OCI-LY1 (cell line): ENCODE measurements at regions not wholly inside any gene's neighbourhood (a gene's known extent, or its start where the extent isn't known, plus 50 kb on each side); places are given as distances from the start of the nearest gene placed in this dataset.

Experiments used
- H2AFZ ChIP-seq: fragments of 200-600 bp; sonication (generic), shearing (Covaris generic); 2 replicates; pipeline ENCODE4 v1.6.0; 2014; ENCODE audit warnings: antibody characterized with exemption, mild to moderate bottlenecking, low read length
- H3F3A ChIP-seq: fragments of 200-600 bp; sonication (generic), shearing (Covaris generic); 2 replicates; pipeline ENCODE4 v1.6.0; 2014; ENCODE audit warnings: mild to moderate bottlenecking, antibody characterized with exemption, low read length, moderate library complexity; ENCODE audit not compliant: insufficient read depth
- H3K27ac ChIP-seq: fragments of 200-600 bp; sonication (generic); 2 replicates; pipeline ENCODE4 v1.5.1; 2014; ENCODE audit warnings: low read length, mixed run types, mild to moderate bottlenecking, low read depth; ENCODE audit not compliant: poor library complexity, severe bottlenecking
- H3K27me3 ChIP-seq: fragments of 200-600 bp; sonication (generic); 2 replicates; pipeline ENCODE4 v1.6.0; 2014; ENCODE audit warnings: antibody characterized with exemption, mild to moderate bottlenecking, low read length, moderate library complexity; ENCODE audit not compliant: insufficient read depth
- H3K36me3 ChIP-seq: fragments of 200-600 bp; sonication (generic); 2 replicates; pipeline ENCODE4 v1.6.1; 2014; ENCODE audit warnings: mild to moderate bottlenecking, antibody characterized with exemption, low read length, moderate library complexity, mixed read lengths; ENCODE audit not compliant: insufficient read depth
- H3K4me1 ChIP-seq: fragments of 200-600 bp; sonication (generic); 2 replicates; pipeline ENCODE4 v1.5.1; 2014; ENCODE audit warnings: mild to moderate bottlenecking, low read length, moderate library complexity; ENCODE audit not compliant: insufficient read depth, severe bottlenecking
- H3K4me2 ChIP-seq: fragments of 200-600 bp; sonication (generic), shearing (Covaris generic); 2 replicates; pipeline ENCODE4 v1.6.1; 2014; ENCODE audit warnings: low read length
- H3K4me3 ChIP-seq: fragments of 200-600 bp; sonication (generic); 2 replicates; pipeline ENCODE4 v1.5.1; 2014; ENCODE audit warnings: low read length, low read depth, mild to moderate bottlenecking, mixed read lengths; ENCODE audit not compliant: poor library complexity, severe bottlenecking
- H3K79me2 ChIP-seq: fragments of 200-600 bp; shearing (Covaris generic); 2 replicates; pipeline ENCODE4 v1.6.1; 2016; ENCODE audit warnings: mixed run types, low read length, mixed read lengths; ENCODE audit not compliant: insufficient read depth
- H3K9ac ChIP-seq: fragments of 200-600 bp; sonication (generic), shearing (Covaris generic); 2 replicates; pipeline ENCODE4 v1.6.1; 2014; ENCODE audit warnings: mild to moderate bottlenecking, low read length, mixed read lengths
- H3K9me2 ChIP-seq: fragments of 200-600 bp; sonication (generic), shearing (Covaris generic); 2 replicates; pipeline ENCODE4 v1.6.1; 2014; ENCODE audit warnings: low read depth, mild to moderate bottlenecking, low read length, mixed read lengths
- H3K9me3 ChIP-seq: fragments of 200-600 bp; shearing (Covaris generic); 2 replicates; pipeline ENCODE4 v1.6.1; 2014; ENCODE audit warnings: low read length, mixed read lengths
- H4K20me1 ChIP-seq: fragments of 200-600 bp; sonication (generic), shearing (Covaris generic); 2 replicates; pipeline ENCODE4 v1.6.0; 2016; ENCODE audit warnings: mild to moderate bottlenecking, low read length; ENCODE audit not compliant: insufficient read depth
- EZH2 ChIP-seq: fragments of 200-600 bp; sonication (generic), shearing (Covaris generic); IDR thresholded peaks from 2 replicates; pipeline ENCODE4 v1.8.0; 2017; ENCODE audit warnings: borderline replicate concordance, mixed run types, mild to moderate bottlenecking, antibody characterized with exemption, low read length, moderate library complexity, mixed read lengths
- TF ChIP-seq, protein P1 (sequence below): fragments of 200-600 bp; sonication (generic), shearing (Covaris generic); IDR thresholded peaks from 2 replicates; pipeline ENCODE4 v1.5.1; 2017; ENCODE audit warnings: mild to moderate bottlenecking, antibody characterized with exemption, low read length, moderate library complexity, mixed read lengths

DNA sequence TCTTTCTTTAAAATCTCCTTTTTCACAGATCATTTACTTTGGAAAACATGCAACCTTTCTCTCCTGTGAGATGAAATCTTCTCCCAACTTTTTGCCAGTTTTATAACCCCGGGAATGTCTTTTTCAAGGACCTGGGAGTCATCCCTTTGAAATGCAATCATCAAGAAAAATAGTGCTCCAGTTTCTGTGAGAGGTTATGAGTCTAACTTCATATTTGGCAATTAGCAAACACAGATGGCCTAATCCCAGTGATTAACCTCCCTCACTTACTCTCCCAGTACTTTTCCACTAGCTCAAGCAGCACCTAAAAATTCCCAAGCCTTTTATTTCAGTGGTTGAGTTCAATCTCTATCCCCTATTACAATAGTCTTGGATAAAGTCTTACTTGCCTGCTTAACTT is 185.8 kb upstream of the TMEM106B start:
- H3K36me3 ChIP-seq, result no peaks in the 10 kb centered on the region
- H3K9me3 ChIP-seq, result no peaks in the 10 kb centered on the region
- H3K4me3 ChIP-seq, result no peak overlapping the region
- H3K4me1 ChIP-seq, result no peaks in the 10 kb centered on the region
- H3F3A ChIP-seq, result no peaks in the 10 kb centered on the region
- H3K9ac ChIP-seq, result no peak overlapping the region
- H2AFZ ChIP-seq, result no peak overlapping the region
- no peaks in the 10 kb centered on the region for H3K9me2 ChIP-seq
- H3K27me3 ChIP-seq, result no peaks in the 10 kb centered on the region
- no peak overlapping the region for H3K27ac ChIP-seq
- no peak overlapping the region for H3K4me2 ChIP-seq
- no peaks in the 10 kb centered on the region for H4K20me1 ChIP-seq
- TF ChIP-seq EZH2, result no peak
- TF ChIP-seq, protein P1, sequence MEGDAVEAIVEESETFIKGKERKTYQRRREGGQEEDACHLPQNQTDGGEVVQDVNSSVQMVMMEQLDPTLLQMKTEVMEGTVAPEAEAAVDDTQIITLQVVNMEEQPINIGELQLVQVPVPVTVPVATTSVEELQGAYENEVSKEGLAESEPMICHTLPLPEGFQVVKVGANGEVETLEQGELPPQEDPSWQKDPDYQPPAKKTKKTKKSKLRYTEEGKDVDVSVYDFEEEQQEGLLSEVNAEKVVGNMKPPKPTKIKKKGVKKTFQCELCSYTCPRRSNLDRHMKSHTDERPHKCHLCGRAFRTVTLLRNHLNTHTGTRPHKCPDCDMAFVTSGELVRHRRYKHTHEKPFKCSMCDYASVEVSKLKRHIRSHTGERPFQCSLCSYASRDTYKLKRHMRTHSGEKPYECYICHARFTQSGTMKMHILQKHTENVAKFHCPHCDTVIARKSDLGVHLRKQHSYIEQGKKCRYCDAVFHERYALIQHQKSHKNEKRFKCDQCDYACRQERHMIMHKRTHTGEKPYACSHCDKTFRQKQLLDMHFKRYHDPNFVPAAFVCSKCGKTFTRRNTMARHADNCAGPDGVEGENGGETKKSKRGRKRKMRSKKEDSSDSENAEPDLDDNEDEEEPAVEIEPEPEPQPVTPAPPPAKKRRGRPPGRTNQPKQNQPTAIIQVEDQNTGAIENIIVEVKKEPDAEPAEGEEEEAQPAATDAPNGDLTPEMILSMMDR, result no peak
- no peaks in the 10 kb centered on the region for H3K79me2 ChIP-seq

DNA sequence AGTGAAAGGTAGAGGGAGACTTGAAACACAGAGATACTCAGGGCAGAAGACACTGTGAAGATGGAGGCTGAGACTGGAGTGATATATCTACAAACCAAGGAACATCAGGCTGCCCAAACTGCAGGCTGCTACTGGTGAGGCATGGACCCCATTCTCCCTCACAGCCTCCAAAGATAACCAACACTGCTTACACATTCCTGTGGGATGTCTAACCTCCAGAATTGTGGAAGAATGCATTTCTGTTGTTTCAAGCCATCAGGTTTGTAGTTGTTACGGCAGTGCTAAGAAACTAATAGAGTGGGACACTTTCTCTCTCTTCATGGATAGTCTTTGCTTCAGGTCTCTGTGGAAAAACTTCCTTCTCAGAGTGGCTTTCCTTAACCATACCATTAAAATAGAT is 182.6 kb upstream of the TMEM106B start:
- no peak overlapping the region for H3K4me3 ChIP-seq
- no peaks in the 10 kb centered on the region for H3K27me3 ChIP-seq
- TF ChIP-seq, protein P1, result no peak
- no peak for TF ChIP-seq EZH2

DNA sequence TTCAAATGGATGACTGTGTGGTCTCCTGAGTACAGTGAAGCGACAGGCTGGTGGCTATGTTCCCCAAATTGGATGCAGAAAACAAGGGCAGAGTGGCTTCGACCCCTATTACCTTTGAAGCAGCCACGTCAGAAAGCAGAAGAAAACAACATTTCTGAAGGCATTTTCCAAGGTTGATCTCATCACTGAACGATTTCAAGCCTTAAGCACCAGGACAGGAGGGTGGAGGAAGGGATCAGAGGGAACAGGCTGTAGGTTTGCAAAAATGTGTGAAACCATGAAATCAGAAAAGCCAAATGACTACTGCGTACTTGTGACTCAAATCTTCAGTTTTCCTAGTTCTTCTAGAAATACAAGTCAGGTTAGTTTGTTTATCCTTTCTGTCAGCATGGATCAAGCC is 181.0 kb upstream of the TMEM106B start:
- Histone ChIP-seq H3K4me2 (no peak overlapping the region), H3K27ac (no peak overlapping the region), H3K4me3 (no peak overlapping the region), H3K9me2 (no peaks in the 10 kb centered on the region), H3K9me3 (no peaks in the 10 kb centered on the region), H3K4me1 (no peaks in the 10 kb centered on the region), H3K79me2 (no peaks in the 10 kb centered on the region), H4K20me1 (no peaks in the 10 kb centered on the region), H3K9ac (no peak overlapping the region), H3K36me3 (no peaks in the 10 kb centered on the region), H2AFZ (no peak overlapping the region), H3K27me3 (no peaks in the 10 kb centered on the region), H3F3A (no peaks in the 10 kb centered on the region)
- TF ChIP-seq EZH2, result no peak
- TF ChIP-seq, protein P1, result no peak

More for the DNA sequence above, 182.6 kb upstream of the TMEM106B start:
- Histone ChIP-seq H3F3A (no peaks in the 10 kb centered on the region), H3K4me1 (no peaks in the 10 kb centered on the region), H3K27ac (no peak overlapping the region), H3K79me2 (no peaks in the 10 kb centered on the region), H3K36me3 (no peaks in the 10 kb centered on the region), H4K20me1 (no peaks in the 10 kb centered on the region), H3K9me2 (no peaks in the 10 kb centered on the region), H3K4me2 (no peak overlapping the region), H3K9me3 (no peaks in the 10 kb centered on the region), H3K9ac (no peak overlapping the region), H2AFZ (no peak overlapping the region)
